ENCODE measurements at regions not wholly inside any gene's neighbourhood (a gene's known extent, or its start where the extent isn't known, plus 50 kb on each side); places are given as distances from the start of the nearest gene placed in this dataset.

DNA sequence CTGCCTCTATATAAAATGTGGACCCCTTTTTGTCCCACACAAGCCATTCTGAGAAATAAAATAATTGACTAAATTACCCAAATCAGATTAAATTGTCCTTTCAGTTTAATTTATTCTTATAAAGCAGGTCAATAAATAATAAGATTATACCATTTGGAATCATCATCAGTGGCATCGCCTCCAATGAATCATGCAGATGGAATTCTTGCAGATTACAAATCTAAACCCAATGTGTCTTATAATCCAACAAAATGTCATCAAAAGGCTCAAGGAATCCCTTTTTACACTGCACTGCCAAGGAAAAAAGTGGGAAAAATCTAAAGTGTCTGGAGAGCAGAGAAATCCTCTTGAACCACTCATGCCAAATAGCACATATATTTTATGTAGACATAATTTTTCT lies 138.2 kb upstream of the TSPAN8 start:
- TF ChIP-seq, protein P1, sequence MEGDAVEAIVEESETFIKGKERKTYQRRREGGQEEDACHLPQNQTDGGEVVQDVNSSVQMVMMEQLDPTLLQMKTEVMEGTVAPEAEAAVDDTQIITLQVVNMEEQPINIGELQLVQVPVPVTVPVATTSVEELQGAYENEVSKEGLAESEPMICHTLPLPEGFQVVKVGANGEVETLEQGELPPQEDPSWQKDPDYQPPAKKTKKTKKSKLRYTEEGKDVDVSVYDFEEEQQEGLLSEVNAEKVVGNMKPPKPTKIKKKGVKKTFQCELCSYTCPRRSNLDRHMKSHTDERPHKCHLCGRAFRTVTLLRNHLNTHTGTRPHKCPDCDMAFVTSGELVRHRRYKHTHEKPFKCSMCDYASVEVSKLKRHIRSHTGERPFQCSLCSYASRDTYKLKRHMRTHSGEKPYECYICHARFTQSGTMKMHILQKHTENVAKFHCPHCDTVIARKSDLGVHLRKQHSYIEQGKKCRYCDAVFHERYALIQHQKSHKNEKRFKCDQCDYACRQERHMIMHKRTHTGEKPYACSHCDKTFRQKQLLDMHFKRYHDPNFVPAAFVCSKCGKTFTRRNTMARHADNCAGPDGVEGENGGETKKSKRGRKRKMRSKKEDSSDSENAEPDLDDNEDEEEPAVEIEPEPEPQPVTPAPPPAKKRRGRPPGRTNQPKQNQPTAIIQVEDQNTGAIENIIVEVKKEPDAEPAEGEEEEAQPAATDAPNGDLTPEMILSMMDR (IDR thresholded peaks at IDR 0.05): no peak
- TF ChIP-seq POLR2A (IDR thresholded peaks at IDR 0.05; ENCODE audit: low read depth) (no peak), POLR2AphosphoS5 (IDR thresholded peaks at IDR 0.05) (no peak)
